Coronary artery (tissue), 2 donors: ENCODE measurements at regions not wholly inside any gene's neighbourhood (a gene's known extent, or its start where the extent isn't known, plus 50 kb on each side); places are given as distances from the start of the nearest gene placed in this dataset.

Experiments used
- DNase-seq: peaks from one replicate; pipeline ENCODE4 v3.0.0-alpha.2; 2017; ENCODE audit warnings: low spot score
- H3K27ac ChIP-seq, 2 donors: fragments of 200-600 bp; sonication (generic); one replicate each; pipeline ENCODE4 v1.5.1; 2016 to 2019
- H3K4me3 ChIP-seq: fragments of 200-600 bp; sonication (generic); 2 replicates; pipeline ENCODE4 v1.5.1; 2016; ENCODE audit warnings: mild to moderate bottlenecking, moderate library complexity
- CTCF ChIP-seq: fragments of 200-600 bp; sonication (generic); IDR thresholded peaks from one replicate; pipeline ENCODE4 v1.5.1; 2019; ENCODE audit warnings: antibody characterized with exemption

- no peak for DNase-seq
- Histone ChIP-seq H3K4me3 (no peak overlapping the region), H3K27ac (no peak overlapping the region)
- TF ChIP-seq CTCF: no peak
These were observed 135.1 kb upstream of the MAGI3 start for GRCh38 chr1:113255038-113255719.

- no peak for DNase-seq
These were observed 134.5 kb upstream of the MAGI3 start for GRCh38 chr1:113255720-113256347.

GRCh38 chr1:113256348-113256729, 134.0 kb upstream of the MAGI3 start:
- H3K27ac ChIP-seq: no peak overlapping the region
- no peak overlapping the region for H3K4me3 ChIP-seq
- no peak for DNase-seq
- TF ChIP-seq CTCF: no peak

More at GRCh38 chr1:113255720-113256347, 134.5 kb upstream of the MAGI3 start:
- no peak for TF ChIP-seq CTCF
- Histone ChIP-seq H3K27ac (no peak overlapping the region), H3K4me3 (no peak overlapping the region)

GRCh38 chr1:113259988-113260387, 130.3 kb upstream of the MAGI3 start:
- TF ChIP-seq CTCF: no peak
- H3K4me3 ChIP-seq: no peak overlapping the region
- H3K27ac ChIP-seq: no peak overlapping the region
- no peak for DNase-seq

GRCh38 chr1:113265196-113265595, 125.1 kb upstream of the MAGI3 start:
- no peak overlapping the region for H3K27ac ChIP-seq
- H3K4me3 ChIP-seq: no peak overlapping the region
- TF ChIP-seq CTCF: no peak
- DNase-seq: no peak

GRCh38 chr1:113266788-113267187, 123.5 kb upstream of the MAGI3 start:
- TF ChIP-seq CTCF: no peak
- DNase-seq: no peak
- Histone ChIP-seq H3K4me3 (no peak overlapping the region), H3K27ac (no peak overlapping the region)
